Right atrium auricular region (tissue), 2 donors: ENCODE measurements at regions not wholly inside any gene's neighbourhood (a gene's known extent, or its start where the extent isn't known, plus 50 kb on each side); places are given as distances from the start of the nearest gene placed in this dataset.

Experiments
- DNase-seq: peaks from one replicate; pipeline ENCODE4 v3.0.0-alpha.2; 2019; ENCODE audit warnings: low spot score
- H3K27ac ChIP-seq, 2 donors: fragments of 200-600 bp; sonication (generic); 1 replicate in 1 of 2; 2 replicates in 1 of 2; pipeline ENCODE4 v1.5.1; 2016 to 2019
- H3K27me3 ChIP-seq, 2 donors: fragments of 200-600 bp; sonication (generic); one replicate each; pipeline versions ENCODE4 v1.5.1 to v1.6.0; 2017 to 2019
- H3K36me3 ChIP-seq: fragments of 200-600 bp; sonication (generic); one replicate; pipeline ENCODE4 v1.5.1; 2016
- H3K4me1 ChIP-seq, 2 donors: fragments of 200-600 bp; sonication (generic); one replicate each; pipeline versions ENCODE4 v1.5.1 to v1.6.0; 2017 to 2019
- H3K4me3 ChIP-seq, 2 donors: fragments of 200-600 bp; sonication (generic); 1 replicate in 1 of 2; 2 replicates in 1 of 2; pipeline ENCODE4 v1.5.1; 2017 to 2019; ENCODE audit warnings: mild to moderate bottlenecking in 1 of 2, moderate library complexity in 1 of 2
- H3K9me3 ChIP-seq, 2 donors: fragments of 200-600 bp; sonication (generic); one replicate each; pipeline ENCODE4 v1.5.1; 2019
- CTCF ChIP-seq, 2 donors: fragments of 200-600 bp; sonication (generic); IDR thresholded peaks; one replicate each; pipeline ENCODE4 v1.5.1; 2019; ENCODE audit warnings: antibody characterized with exemption in 2 of 2

GRCh38 chr4:127246963-127247952, 385.5 kb upstream of the INTU start:
- Histone ChIP-seq H3K27me3 (no peaks in the 10 kb centered on the region), H3K36me3 (no peaks in the 10 kb centered on the region), H3K4me1 (no peaks in the 10 kb centered on the region), H3K9me3 (no peaks in the 10 kb centered on the region), H3K4me3 (no peak overlapping the region), H3K27ac (no peak overlapping the region)
- TF ChIP-seq CTCF (IDR thresholded peaks at IDR 0.05), result no peak
- no peak for DNase-seq

- DNase-seq, result no peak
- H3K27ac ChIP-seq, result no peak overlapping the region
- H3K27me3 ChIP-seq, result no peaks in the 10 kb centered on the region
- H3K4me3 ChIP-seq, result no peak overlapping the region
- no peaks in the 10 kb centered on the region for H3K36me3 ChIP-seq
- H3K9me3 ChIP-seq, result no peaks in the 10 kb centered on the region
- H3K4me1 ChIP-seq, result no peaks in the 10 kb centered on the region
- no peak for TF ChIP-seq CTCF (IDR thresholded peaks at IDR 0.05)
Measured at GRCh38 chr4:127249066-127249766, 383.5 kb upstream of the INTU start.

- Histone ChIP-seq H3K9me3 (no peaks in the 10 kb centered on the region), H3K27ac (no peak overlapping the region), H3K27me3 (no peaks in the 10 kb centered on the region), H3K4me1 (no peaks in the 10 kb centered on the region), H3K4me3 (no peak overlapping the region), H3K36me3 (no peaks in the 10 kb centered on the region)
- no peak for DNase-seq
- no peak for TF ChIP-seq CTCF (IDR thresholded peaks at IDR 0.05)
Measured at GRCh38 chr4:127249767-127250108, 383.0 kb upstream of the INTU start.

GRCh38 chr4:127250577-127250976, 382.2 kb upstream of the INTU start:
- no peak overlapping the region for H3K27ac ChIP-seq
- H3K27me3 ChIP-seq, result no peaks in the 10 kb centered on the region
- DNase-seq, result no peak
- no peaks in the 10 kb centered on the region for H3K36me3 ChIP-seq
- TF ChIP-seq CTCF (IDR thresholded peaks at IDR 0.05), result no peak
- no peak overlapping the region for H3K4me3 ChIP-seq
- H3K4me1 ChIP-seq, result no peaks in the 10 kb centered on the region
- H3K9me3 ChIP-seq, result no peaks in the 10 kb centered on the region

- DNase-seq, result no peak
- Histone ChIP-seq H3K27me3 (no peaks in the 10 kb centered on the region), H3K36me3 (no peaks in the 10 kb centered on the region), H3K27ac (no peak overlapping the region), H3K9me3 (no peaks in the 10 kb centered on the region), H3K4me3 (no peak overlapping the region), H3K4me1 (no peaks in the 10 kb centered on the region)
- TF ChIP-seq CTCF (IDR thresholded peaks at IDR 0.05), result no peak
Measured at GRCh38 chr4:127251423-127251822, 381.3 kb upstream of the INTU start.
